H1 (cell line): ENCODE measurements at regions not wholly inside any gene's neighbourhood (a gene's known extent, or its start where the extent isn't known, plus 50 kb on each side); places are given as distances from the start of the nearest gene placed in this dataset.

Source experiments
- CTCF ChIA-PET: fragments of 300-600 bp; sonication (Branson Sonifier 250); formaldehyde crosslinking; loops from one replicate; lab custom pipeline; 2021; ENCODE audit not compliant: partially characterized antibody; lab: Charles Lee
- POLR2A ChIA-PET: fragments of 300-600 bp; sonication (Branson Sonifier 250); formaldehyde crosslinking; loops from one replicate; lab custom pipeline; 2021; ENCODE audit warnings: inconsistent platforms; ENCODE audit not compliant: partially characterized antibody; lab: Charles Lee
- DNase-seq, 2 experiments: peaks; one replicate each; pipeline versions ENCODE4 v3.0.0 to v3.0.0-alpha.2; 2010 to 2022; ENCODE audit warnings: low spot score in 2 of 2, low read depth in 1 of 2, mixed read lengths in 1 of 2
- FAIRE-seq: peaks from 2 replicates; lab custom pipeline; 2011; peaks lifted over from hg19 to GRCh38; lab: Jason Lieb, UNC
- H2AFZ ChIP-seq: 2 replicates; pipeline ENCODE4 v1.8.1; 2012; ENCODE audit warnings: low read length, inconsistent platforms
- H2AK5ac ChIP-seq: 2 replicates; pipeline ENCODE4 v1.6.1; 2013; ENCODE audit warnings: low read depth, low read length
- H2BK120ac ChIP-seq: replicated peaks from 2 replicates; pipeline ENCODE3; 2013; ENCODE audit warnings: low read depth, low read length, inconsistent platforms
- H2BK12ac ChIP-seq: 2 replicates; pipeline ENCODE4 v1.6.1; 2013; ENCODE audit warnings: low read depth, low read length
- H2BK15ac ChIP-seq: 2 replicates; pipeline ENCODE4 v1.6.1; 2013; ENCODE audit warnings: low read length
- H2BK20ac ChIP-seq: 2 replicates; pipeline ENCODE4 v1.6.1; 2013; ENCODE audit warnings: low read length
- H2BK5ac ChIP-seq: 2 replicates; pipeline ENCODE4 v1.6.1; 2013; ENCODE audit warnings: low read depth, low read length
- H3K14ac ChIP-seq: 2 replicates; pipeline ENCODE4 v1.6.1; 2013; ENCODE audit warnings: inconsistent platforms; ENCODE audit not compliant: insufficient read length
- H3K18ac ChIP-seq: 2 replicates; pipeline ENCODE4 v1.6.1; 2013; ENCODE audit warnings: low read length; ENCODE audit errors: extremely low read depth
- H3K23ac ChIP-seq: 2 replicates; pipeline ENCODE4 v1.6.1; 2013; ENCODE audit warnings: inconsistent platforms; ENCODE audit not compliant: insufficient read length
- H3K23me2 ChIP-seq: 2 replicates; pipeline ENCODE4 v1.6.1; 2013; ENCODE audit warnings: low read depth, low read length
- H3K27ac ChIP-seq: 2 replicates; pipeline ENCODE4 v1.6.1; 2011; ENCODE audit warnings: low read depth, low read length, inconsistent platforms
- H3K27me3 ChIP-seq, 4 experiments: replicated peaks in 1 of 4; 1 replicate in 1 of 4; 2 replicates in 3 of 4; pipeline versions ENCODE4 v1.6.1 to v1.8.1; 2011 to 2013; ENCODE audit warnings: low read length in 3 of 4, mild to moderate bottlenecking in 3 of 4, inconsistent platforms in 2 of 4, mixed read lengths in 2 of 4, moderate library complexity in 1 of 4; ENCODE audit not compliant: control insufficient read depth in 3 of 4, insufficient read depth in 3 of 4; ENCODE audit errors: extremely low read depth in 1 of 4
- H3K36me3 ChIP-seq, 4 experiments: 2 replicates each; pipeline versions ENCODE4 v1.6.1 to v1.8.1; 2011 to 2013; ENCODE audit warnings: mild to moderate bottlenecking in 4 of 4, low read length in 3 of 4, moderate library complexity in 2 of 4, control low read depth in 1 of 4, inconsistent platforms in 1 of 4; ENCODE audit not compliant: insufficient read depth in 4 of 4, control insufficient read depth in 2 of 4
- H3K4ac ChIP-seq: replicated peaks from 2 replicates; pipeline ENCODE3; 2013; ENCODE audit warnings: low read length, low read depth, mixed read lengths, inconsistent platforms; ENCODE audit not compliant: insufficient read length
- H3K4me1 ChIP-seq, 4 experiments: replicated peaks in 1 of 4; 1 replicate in 1 of 4; 2 replicates in 3 of 4; pipeline versions ENCODE4 v1.6.1 to v1.8.1; 2011 to 2013; ENCODE audit warnings: low read length in 3 of 4, inconsistent platforms in 2 of 4, mixed read lengths in 1 of 4; ENCODE audit not compliant: insufficient read depth in 4 of 4, control insufficient read depth in 3 of 4
- H3K4me2 ChIP-seq, 2 experiments: 2 replicates each; pipeline versions ENCODE4 v1.6.1 to v1.8.1; 2011 to 2013; ENCODE audit warnings: low read depth in 2 of 2, low read length in 2 of 2, control low read depth in 1 of 2, inconsistent platforms in 1 of 2, mild to moderate bottlenecking in 1 of 2; ENCODE audit not compliant: insufficient read depth in 1 of 2
- H3K4me3 ChIP-seq, 4 experiments: fragments of 200-600, 300-600 bp in 1 of 4; sonication (generic), shearing (Covaris generic), sonication (Bioruptor Twin) in 1 of 4; 2 replicates each; pipeline versions ENCODE4 v1.5.1 to v1.8.1; 2011 to 2016; ENCODE audit warnings: low read length in 4 of 4, low read depth in 3 of 4, control low read depth in 2 of 4, inconsistent platforms in 2 of 4, mild to moderate bottlenecking in 2 of 4, mixed read lengths in 1 of 4, moderate library complexity in 1 of 4; ENCODE audit not compliant: insufficient read depth in 2 of 4; ENCODE audit errors: extremely low read depth in 1 of 4
- H3K56ac ChIP-seq: replicated peaks from 2 replicates; pipeline ENCODE3; 2013; ENCODE audit warnings: low read depth, mild to moderate bottlenecking, mixed read lengths, low read length, inconsistent platforms; ENCODE audit not compliant: insufficient read length
- H3K79me1 ChIP-seq: 2 replicates; pipeline ENCODE4 v1.6.1; 2013; ENCODE audit warnings: low read depth, low read length, control low read depth
- H3K79me2 ChIP-seq, 2 experiments: 2 replicates each; pipeline versions ENCODE4 v1.6.1 to v1.8.1; 2012 to 2013; ENCODE audit warnings: low read length in 2 of 2, mild to moderate bottlenecking in 2 of 2, inconsistent platforms in 1 of 2; ENCODE audit not compliant: insufficient read depth in 2 of 2, control insufficient read depth in 1 of 2
- H3K9ac ChIP-seq, 4 experiments: replicated peaks in 1 of 4; 1 replicate in 1 of 4; 2 replicates in 3 of 4; pipeline versions ENCODE4 v1.6.1 to v1.8.1; 2011 to 2013; ENCODE audit warnings: low read depth in 3 of 4, low read length in 3 of 4, control low read depth in 2 of 4, mild to moderate bottlenecking in 2 of 4, moderate library complexity in 2 of 4, inconsistent platforms in 1 of 4; ENCODE audit errors: extremely low read depth in 1 of 4
- H3K9me3 ChIP-seq, 2 experiments: 2 replicates each; pipeline versions ENCODE4 v1.6.1 to v1.8.1; 2012 to 2013; ENCODE audit warnings: mild to moderate bottlenecking in 2 of 2, moderate library complexity in 2 of 2, control low read depth in 1 of 2, inconsistent platforms in 1 of 2, low read depth in 1 of 2, low read length in 1 of 2, mixed read lengths in 1 of 2; ENCODE audit not compliant: insufficient read depth in 2 of 2
- H4K20me1 ChIP-seq, 2 experiments: replicated peaks in 1 of 2; 2 replicates each; pipeline versions ENCODE3 to v1.8.1; 2011 to 2013; ENCODE audit warnings: inconsistent platforms in 2 of 2, low read length in 2 of 2, mild to moderate bottlenecking in 1 of 2; ENCODE audit not compliant: insufficient read depth in 2 of 2, control insufficient read depth in 1 of 2
- H4K5ac ChIP-seq: 2 replicates; pipeline ENCODE4 v1.6.1; 2013; ENCODE audit warnings: low read length, low read depth, mixed read lengths, inconsistent platforms; ENCODE audit not compliant: insufficient read length
- H4K8ac ChIP-seq: 2 replicates; pipeline ENCODE4 v1.8.0; 2013; ENCODE audit warnings: mild to moderate bottlenecking, moderate library complexity, low read length, inconsistent platforms; ENCODE audit not compliant: insufficient read depth; ENCODE audit errors: extremely low read depth
- H4K91ac ChIP-seq: replicated peaks from 2 replicates; pipeline ENCODE3; 2013; ENCODE audit warnings: low read length, mixed read lengths, inconsistent platforms; ENCODE audit not compliant: insufficient read length
- CBX8 ChIP-seq: fragments of 300-800, 300-1000 bp; sonication (generic); IDR thresholded peaks from 2 replicates; pipeline ENCODE4 v1.7.1; 2016; ENCODE audit warnings: low read depth, low read length, borderline replicate concordance
- CTBP2 ChIP-seq: IDR thresholded peaks from 2 replicates; pipeline ENCODE4 v1.7.0; 2011; ENCODE audit warnings: borderline replicate concordance, mild to moderate bottlenecking, moderate library complexity, mixed read lengths, low read length; ENCODE audit not compliant: insufficient read depth, insufficient read length
- CTCF ChIP-seq, 3 experiments: IDR thresholded peaks; 1 replicate in 2 of 3; 2 replicates in 1 of 3; pipeline versions ENCODE4 v1.5.1 to v1.6.1; 2011; ENCODE audit warnings: low read length in 3 of 3, mild to moderate bottlenecking in 3 of 3, inconsistent platforms in 2 of 3, low read depth in 1 of 3, moderate library complexity in 1 of 3; ENCODE audit not compliant: insufficient read depth in 1 of 3; ENCODE audit errors: control extremely low read depth in 1 of 3
- EZH2 ChIP-seq: fragments of 200-600 bp; sonication (generic); IDR thresholded peaks from 2 replicates; pipeline ENCODE4 v1.7.1; 2012; ENCODE audit warnings: low read depth, mild to moderate bottlenecking, moderate library complexity, low read length, inconsistent platforms; ENCODE audit not compliant: severe bottlenecking
- FOSL1 ChIP-seq: IDR thresholded peaks from 2 replicates; pipeline ENCODE4 v1.6.1; 2011; ENCODE audit warnings: mild to moderate bottlenecking, low read depth, low read length, moderate library complexity; ENCODE audit not compliant: insufficient read depth
- MAFK ChIP-seq: IDR thresholded peaks from 2 replicates; pipeline ENCODE4 v1.6.1; 2012; ENCODE audit warnings: low read depth, mild to moderate bottlenecking, improper control_type of control experiment, low read length
- RBBP5 ChIP-seq: IDR thresholded peaks from 2 replicates; pipeline ENCODE4 v1.7.1; 2012; ENCODE audit warnings: low read depth, mild to moderate bottlenecking, inconsistent platforms, low read length, moderate library complexity, borderline replicate concordance
- TCF12 ChIP-seq: IDR thresholded peaks from 2 replicates; pipeline ENCODE4 v1.6.1; 2011; ENCODE audit warnings: low read depth, mild to moderate bottlenecking, low read length
- USF2 ChIP-seq: IDR thresholded peaks from 2 replicates; pipeline ENCODE4 v1.6.1; 2011; ENCODE audit warnings: low read length, improper control_type of control experiment
- ZNF274 ChIP-seq: IDR thresholded peaks from 2 replicates; pipeline ENCODE4 v1.7.0; 2012; ENCODE audit warnings: low read length, borderline replicate concordance; ENCODE audit errors: extremely low read depth
- WGBS, 2 experiments: shearing (Covaris generic) in 1 of 2; methylation state at CpG; one replicate each; pipeline versions ENCODE4 v1.1.6 to v1.1.7; 2013 to 2015; ENCODE audit warnings: low lambda C conversion rate in 2 of 2, mixed read lengths in 2 of 2, inconsistent platforms in 1 of 2, low coverage in 1 of 2, missing lambda C conversion rate in 1 of 2; ENCODE audit not compliant: insufficient replicate concordance in 2 of 2, insufficient coverage in 1 of 2, insufficient read length in 1 of 2; ENCODE audit errors: extremely low coverage in 1 of 2, missing lambda C conversion rate in 1 of 2; 5-methylcytosine and 5-hydroxymethylcytosine counted together

- H2BK5ac ChIP-seq = no peak overlapping the region
- no peak overlapping the region for H3K4ac ChIP-seq
- no peak overlapping the region for H4K91ac ChIP-seq
- no peaks in the 10 kb centered on the region for H3K4me1 ChIP-seq
- no peak overlapping the region for H4K5ac ChIP-seq
- DNase-seq (no peak), FAIRE-seq (no peak)
- H3K9ac ChIP-seq = no peak overlapping the region
- no peaks in the 10 kb centered on the region for H3K23me2 ChIP-seq
- no peak overlapping the region for H3K4me2 ChIP-seq
- CTCF ChIA-PET = interaction anchor here (0.6 to 2.0 kb wide), 13 partner anchors 9 to 1160 kb away, joined by 3 to 10 read pairs (median 3); no protein-coding TSS in a partner anchor
- H2BK20ac ChIP-seq = no peak overlapping the region
- no peak overlapping the region for H3K18ac ChIP-seq
- no peak overlapping the region for H2BK12ac ChIP-seq
- H2AK5ac ChIP-seq = no peak overlapping the region
- H2BK15ac ChIP-seq = no peak overlapping the region
- no peak overlapping the region for H2BK120ac ChIP-seq
- H4K20me1 ChIP-seq = no peaks in the 10 kb centered on the region
- H3K27ac ChIP-seq = no peak overlapping the region
- no peak overlapping the region for H3K56ac ChIP-seq
- no peaks in the 10 kb centered on the region for H3K79me2 ChIP-seq
- no peaks in the 10 kb centered on the region for H3K9me3 ChIP-seq
- no peaks in the 10 kb centered on the region for H3K36me3 ChIP-seq
- H3K23ac ChIP-seq = no peak overlapping the region
- no peak overlapping the region for H4K8ac ChIP-seq
- H2AFZ ChIP-seq = no peak overlapping the region
- no peak overlapping the region for H3K14ac ChIP-seq
- WGBS, 2 experiments = 79% methylated on average over 1 of the region's 1 CpG; no CpG with 5 or more reads in 1 of the 2 experiments
- no peaks in the 10 kb centered on the region for H3K27me3 ChIP-seq
- H3K4me3 ChIP-seq = no peak overlapping the region
- POLR2A ChIA-PET = no interaction called here
- H3K79me1 ChIP-seq = no peaks in the 10 kb centered on the region
- no peak for TF ChIP-seq CBX8
- TF ChIP-seq EZH2 = no peak
- no peak for TF ChIP-seq CTBP2
- no peak for TF ChIP-seq RBBP5
- TF ChIP-seq USF2 = no peak
- TF ChIP-seq ZNF274 = no peak
- TF ChIP-seq MAFK = no peak
- TF ChIP-seq TCF12 = no peak
- TF ChIP-seq CTCF (IDR thresholded peaks at IDR 0.05; ENCODE audit: control extremely low read depth in 1 of 3, insufficient read depth in 1 of 3, low read depth in 1 of 3, low read length in 3 of 3) = peak in 1 of 3 experiments; percentile 53; a peak in 2 of 4 replicates
- TF ChIP-seq FOSL1 = no peak
These were observed 1262.9 kb downstream of the SUCLG1 start for GRCh38 chr2:83196225-83196624.
